Activated T-helper 1 cell treated with anti-CD3 and anti-CD28 coated beads, Interleukin-12 subunit alpha, Interleukin-12 subunit beta, Interleukin-2, Interleukin-4 antibody, amounts not matched to agents 30 ng/mL and 10 ng/mL and 1 ng/mL, durations not matched to agents 14 hours and 24 hours and 36 hours (primary cell): ENCODE measurements at regions not wholly inside any gene's neighbourhood (a gene's known extent, or its start where the extent isn't known, plus 50 kb on each side); places are given as distances from the start of the nearest gene placed in this dataset.

Experiments
- DNase-seq: peaks from one replicate; pipeline ENCODE4 v3.0.0; 2021; ENCODE audit warnings: low spot score
- H3K27ac Mint-ChIP-seq: one replicate; pipeline ENCODE4 v1.8.0; 2021; ENCODE audit warnings: mild to moderate bottlenecking, mixed read lengths
- H3K27me3 Mint-ChIP-seq: one replicate; pipeline ENCODE4 v1.8.0; 2022; ENCODE audit warnings: mild to moderate bottlenecking, moderate library complexity, mixed read lengths; ENCODE audit not compliant: insufficient read depth
- H3K36me3 Mint-ChIP-seq: one replicate; pipeline ENCODE4 v1.8.0; 2021; ENCODE audit warnings: low read depth, mixed read lengths
- H3K4me1 Mint-ChIP-seq: one replicate; pipeline ENCODE4 v1.8.0; 2021; ENCODE audit warnings: low read depth, mixed read lengths
- H3K4me3 Mint-ChIP-seq: one replicate; pipeline ENCODE4 v1.8.0; 2021; ENCODE audit warnings: mild to moderate bottlenecking, moderate library complexity, mixed read lengths
- H3K9me3 Mint-ChIP-seq: one replicate; pipeline ENCODE4 v1.8.0; 2021; ENCODE audit warnings: mixed read lengths
- intact Hi-C: fragments of 100-400 bp; cut with micrococcal nuclease; formaldehyde crosslinking; loops from one replicate; pipeline ENCODE4 v1.15.1; 2024

DNA sequence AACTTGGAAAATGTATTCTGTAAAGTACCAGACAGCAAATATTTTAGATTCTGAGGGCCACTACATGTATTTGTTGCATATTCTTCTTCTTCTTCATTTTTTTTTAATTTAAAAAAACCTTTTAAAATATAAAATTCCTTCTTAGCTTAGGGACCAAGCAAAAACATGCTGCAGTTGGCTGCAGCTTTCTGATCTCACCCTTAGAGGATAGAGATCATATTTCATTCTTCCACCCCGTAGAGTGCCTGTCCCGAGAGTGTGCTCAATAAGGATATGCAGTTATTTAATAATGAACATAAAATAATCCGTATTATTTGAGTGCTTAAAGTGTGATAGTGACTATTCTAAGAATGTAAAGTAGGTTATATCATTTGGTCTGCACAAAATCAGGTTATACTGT is 204.2 kb upstream of the CD180 start:
- no peaks in the 10 kb centered on the region for H3K4me1 Mint-ChIP-seq
- peaks cover 3% of the 10 kb centered on the region for H3K27me3 Mint-ChIP-seq
- no peaks in the 10 kb centered on the region for H3K9me3 Mint-ChIP-seq
- no peak overlapping the region for H3K27ac Mint-ChIP-seq
- no peak overlapping the region for H3K4me3 Mint-ChIP-seq
- DNase-seq, result no peak
- no peaks in the 10 kb centered on the region for H3K36me3 Mint-ChIP-seq
- intact Hi-C loops, result no loop called here

DNA sequence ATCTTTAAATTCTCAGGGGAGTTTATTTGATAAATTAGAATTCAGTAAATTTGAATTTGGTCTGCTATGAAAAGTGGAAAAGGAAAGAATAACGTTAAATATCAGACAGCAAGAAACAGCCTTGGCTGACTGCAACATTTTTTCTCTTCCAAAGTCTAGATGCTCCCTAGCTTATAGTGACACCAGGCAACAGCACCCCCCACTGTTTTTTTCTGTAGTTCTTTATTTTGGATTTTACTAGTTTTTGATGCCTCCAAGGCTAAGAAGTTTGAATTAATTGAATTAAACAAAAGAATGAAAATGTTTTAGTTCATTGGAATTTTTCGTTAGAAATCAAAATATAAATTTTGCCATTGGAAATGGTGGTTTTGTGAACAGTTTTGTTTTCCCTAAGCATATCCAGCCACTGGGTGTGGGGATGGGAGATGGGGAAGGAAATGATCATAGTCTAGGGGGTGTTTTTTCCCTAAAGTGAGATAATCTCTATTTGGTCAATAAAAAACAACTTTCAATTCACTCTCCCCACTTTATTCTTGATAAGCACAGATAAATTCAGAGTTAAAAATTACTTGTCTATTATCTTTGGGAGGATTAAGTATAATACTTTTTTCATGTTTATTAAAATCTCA is 199.3 kb upstream of the CD180 start:
- no peaks in the 10 kb centered on the region for H3K36me3 Mint-ChIP-seq
- no peaks in the 10 kb centered on the region for H3K27me3 Mint-ChIP-seq
- no peak for DNase-seq
- H3K27ac Mint-ChIP-seq, result no peak overlapping the region
- intact Hi-C loops, result no loop called here
- no peak overlapping the region for H3K4me3 Mint-ChIP-seq
- no peaks in the 10 kb centered on the region for H3K4me1 Mint-ChIP-seq
- no peaks in the 10 kb centered on the region for H3K9me3 Mint-ChIP-seq

DNA sequence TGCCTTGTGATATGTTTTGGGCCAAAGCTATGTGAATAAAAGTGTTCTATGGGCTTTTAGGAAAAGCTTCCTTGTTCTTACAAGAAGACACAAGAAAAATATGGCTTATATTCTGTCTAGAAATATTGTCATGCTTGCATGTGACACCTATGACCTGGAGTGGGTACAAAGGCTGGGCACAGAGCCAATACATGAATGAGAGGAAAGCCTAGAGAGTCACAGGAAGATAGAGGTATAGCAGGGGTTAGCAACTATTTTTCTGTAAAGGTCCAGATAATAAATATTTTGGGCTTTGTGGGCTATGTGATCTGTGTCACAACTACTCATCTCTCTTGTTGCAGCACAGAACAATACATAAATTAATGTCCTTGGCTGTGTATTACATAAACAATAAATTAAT is 196.6 kb upstream of the CD180 start:
- intact Hi-C loops, result no loop called here
- Mint-ChIP-seq H3K27ac (no peak overlapping the region), H3K9me3 (no peaks in the 10 kb centered on the region), H3K4me3 (no peak overlapping the region), H3K27me3 (no peaks in the 10 kb centered on the region), H3K4me1 (no peaks in the 10 kb centered on the region), H3K36me3 (no peaks in the 10 kb centered on the region)
- DNase-seq, result no peak

DNA sequence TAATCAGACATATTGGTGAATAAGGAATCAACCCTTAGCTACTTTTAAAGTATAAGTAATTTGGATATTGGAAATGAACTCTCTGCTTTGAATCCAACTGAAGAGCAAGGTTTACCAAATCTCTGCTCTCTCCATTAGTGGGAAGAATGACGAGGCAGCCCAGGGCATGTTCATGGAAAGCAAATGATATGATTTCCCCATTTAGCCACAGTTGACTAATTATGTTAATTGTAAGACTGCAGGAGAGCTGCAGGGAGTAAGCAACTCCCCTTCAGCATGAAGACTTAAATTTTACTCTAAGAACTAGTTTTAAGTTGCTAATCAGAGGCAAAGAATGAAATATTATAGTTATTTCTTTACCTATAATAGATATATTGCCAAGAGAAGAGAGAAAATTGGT is 194.3 kb upstream of the CD180 start:
- Mint-ChIP-seq H3K4me3 (no peak overlapping the region), H3K4me1 (no peaks in the 10 kb centered on the region), H3K36me3 (no peaks in the 10 kb centered on the region), H3K27ac (no peak overlapping the region), H3K9me3 (no peaks in the 10 kb centered on the region), H3K27me3 (peaks cover 3% of the 10 kb centered on the region)
- no peak for DNase-seq
- intact Hi-C loops, result no loop called here

DNA sequence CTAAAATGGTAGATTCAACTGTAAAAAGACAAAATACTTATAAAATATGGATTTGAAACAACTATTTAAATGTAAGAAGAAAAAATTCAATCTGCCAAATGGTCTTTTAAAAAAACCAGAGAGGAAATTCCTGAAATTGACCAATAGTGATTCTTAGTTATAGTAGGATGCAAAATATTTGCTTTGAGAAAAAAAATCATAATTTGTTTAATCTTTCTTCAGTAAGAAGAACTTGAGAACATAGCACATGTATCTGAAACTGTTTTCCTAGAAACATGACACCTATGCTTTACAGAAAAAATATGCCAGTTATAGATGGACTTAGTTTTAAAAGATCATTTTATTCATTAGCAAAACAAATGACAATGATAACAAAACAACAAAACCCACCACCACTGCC is 186.9 kb upstream of the CD180 start:
- intact Hi-C loops, result no loop called here

DNA sequence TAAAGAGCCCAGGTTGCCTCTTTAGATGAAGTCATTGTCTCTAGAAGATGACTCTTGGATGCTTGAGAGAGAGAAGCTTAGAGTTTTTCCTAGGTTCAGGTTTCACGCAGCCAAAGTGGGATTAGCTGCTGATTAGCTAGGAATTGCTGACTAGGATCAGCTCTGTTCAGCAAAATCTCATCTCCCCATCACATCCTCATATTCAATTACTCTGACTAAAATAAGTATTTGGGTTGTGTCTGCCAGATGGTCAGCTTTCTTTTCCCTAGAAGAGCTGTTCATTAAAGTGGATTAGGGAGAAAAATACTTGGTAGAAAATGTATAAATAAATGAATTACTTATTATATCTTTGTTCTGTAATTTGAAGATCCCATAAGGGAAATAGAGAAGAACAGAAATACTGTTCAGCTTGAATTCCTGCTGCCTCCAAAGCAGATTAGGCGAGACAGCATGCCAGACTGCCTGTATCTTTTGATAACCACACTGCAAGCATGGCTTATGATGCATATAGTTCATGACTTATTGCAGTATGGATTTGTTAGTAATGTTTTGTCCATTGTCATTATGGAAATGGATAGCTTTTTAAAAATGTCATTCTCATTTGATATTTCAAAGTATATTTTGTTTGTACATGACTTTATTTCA is 184.8 kb upstream of the CD180 start:
- intact Hi-C loops, result no loop called here
- Mint-ChIP-seq H3K4me1 (no peaks in the 10 kb centered on the region), H3K9me3 (no peaks in the 10 kb centered on the region), H3K27ac (no peak overlapping the region), H3K4me3 (no peak overlapping the region), H3K36me3 (no peaks in the 10 kb centered on the region), H3K27me3 (no peaks in the 10 kb centered on the region)
- DNase-seq, result no peak

More for the DNA sequence above, 186.9 kb upstream of the CD180 start:
- no peaks in the 10 kb centered on the region for H3K9me3 Mint-ChIP-seq
- no peaks in the 10 kb centered on the region for H3K36me3 Mint-ChIP-seq
- no peak overlapping the region for H3K27ac Mint-ChIP-seq
- H3K4me1 Mint-ChIP-seq, result no peaks in the 10 kb centered on the region
- no peak for DNase-seq
- no peak overlapping the region for H3K4me3 Mint-ChIP-seq
- H3K27me3 Mint-ChIP-seq, result peaks cover 3% of the 10 kb centered on the region

DNA sequence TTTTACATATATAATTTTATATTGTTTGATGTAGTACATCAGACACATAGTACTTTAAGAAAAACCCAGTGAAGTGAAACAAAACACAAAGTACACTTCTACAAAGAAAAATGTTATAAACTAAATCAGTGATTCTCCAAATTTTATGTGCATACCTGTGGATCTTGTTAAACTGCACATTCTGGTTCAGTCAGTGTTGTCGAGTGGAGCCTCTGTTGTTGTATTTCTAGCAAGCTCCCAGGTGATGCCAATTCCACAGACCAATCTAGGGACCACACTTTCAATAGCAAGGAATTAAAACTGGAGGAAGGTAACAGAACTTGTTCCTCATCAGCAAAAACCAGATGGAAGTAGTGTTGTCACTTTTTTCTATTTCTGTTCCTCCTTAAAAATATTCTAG is 183.8 kb upstream of the CD180 start:
- H3K27ac Mint-ChIP-seq, result no peak overlapping the region
- no peak overlapping the region for H3K4me3 Mint-ChIP-seq
- H3K4me1 Mint-ChIP-seq, result no peaks in the 10 kb centered on the region
- H3K36me3 Mint-ChIP-seq, result no peaks in the 10 kb centered on the region
- H3K27me3 Mint-ChIP-seq, result no peaks in the 10 kb centered on the region
- intact Hi-C loops, result no loop called here
- H3K9me3 Mint-ChIP-seq, result no peaks in the 10 kb centered on the region
- no peak for DNase-seq

DNA sequence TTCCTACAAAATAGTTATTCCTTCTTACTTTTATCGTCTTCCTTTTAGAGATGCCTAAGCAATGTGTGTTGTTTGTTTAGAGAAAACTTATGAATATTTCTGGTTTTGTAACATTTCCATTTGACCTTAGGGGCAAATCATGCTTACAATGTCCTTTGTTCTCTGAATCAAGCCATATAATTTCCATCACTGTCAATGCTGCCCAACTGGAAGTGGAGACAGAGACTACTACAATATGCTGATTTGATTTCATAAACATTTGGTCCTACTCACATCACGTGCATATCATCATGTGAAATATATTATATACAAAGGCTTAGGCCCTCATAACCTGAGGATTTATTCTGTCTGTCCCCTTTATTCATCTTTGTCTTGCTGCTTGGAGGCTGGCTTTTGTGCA is 183.2 kb upstream of the CD180 start:
- intact Hi-C loops, result loop anchor here (10.0 kb wide), 1 partner anchor 875 kb away; no protein-coding TSS in a partner anchor
- Mint-ChIP-seq H3K4me1 (no peaks in the 10 kb centered on the region), H3K27ac (no peak overlapping the region), H3K4me3 (no peak overlapping the region), H3K27me3 (no peaks in the 10 kb centered on the region), H3K9me3 (no peaks in the 10 kb centered on the region), H3K36me3 (no peaks in the 10 kb centered on the region)
- DNase-seq, result no peak

DNA sequence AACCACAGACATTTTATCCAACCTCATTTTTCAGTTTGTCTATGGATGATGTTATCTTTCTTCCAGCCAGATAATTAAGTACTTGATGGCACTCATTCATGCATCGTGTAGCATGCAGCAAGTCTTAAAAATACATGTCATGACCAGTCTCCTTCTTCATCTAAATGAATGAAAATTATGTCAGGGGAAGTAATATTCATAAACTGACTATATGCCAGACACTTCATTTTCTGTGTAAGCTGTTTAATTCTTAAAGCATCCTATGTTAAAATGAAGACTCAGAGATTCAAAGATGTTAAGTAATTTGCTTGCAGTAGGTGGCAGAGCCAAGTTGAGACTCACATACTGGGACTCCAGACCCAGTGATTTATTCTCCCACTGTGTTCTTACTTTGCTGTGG is 181.7 kb upstream of the CD180 start:
- H3K4me3 Mint-ChIP-seq, result no peak overlapping the region
- no peak overlapping the region for H3K27ac Mint-ChIP-seq
- no peaks in the 10 kb centered on the region for H3K27me3 Mint-ChIP-seq
- H3K4me1 Mint-ChIP-seq, result no peaks in the 10 kb centered on the region
- intact Hi-C loops, result loop anchor here (10.0 kb wide), 1 partner anchor 877 kb away; no protein-coding TSS in a partner anchor
- H3K36me3 Mint-ChIP-seq, result no peaks in the 10 kb centered on the region
- no peak for DNase-seq
- no peaks in the 10 kb centered on the region for H3K9me3 Mint-ChIP-seq

DNA sequence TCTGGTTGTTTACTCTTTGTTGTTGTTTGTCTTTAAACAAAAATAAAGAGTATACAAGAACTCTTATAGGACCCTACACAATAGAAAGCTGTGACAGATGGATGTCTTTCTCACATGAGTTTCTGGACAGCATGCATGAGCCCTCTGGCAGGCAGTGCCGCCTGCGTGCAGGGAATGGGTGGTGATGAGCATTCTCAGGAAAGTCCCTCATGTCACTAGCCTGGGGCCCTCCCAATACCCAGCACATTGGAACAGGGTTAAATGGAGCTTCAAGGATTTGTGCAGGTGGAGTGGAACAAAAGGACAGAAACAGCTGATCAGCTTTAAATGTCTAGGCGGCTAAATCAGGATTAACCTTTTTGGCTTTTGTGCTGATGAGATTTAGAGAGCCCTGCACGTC is 181.0 kb upstream of the CD180 start:
- intact Hi-C loops, result loop anchor here (10.0 kb wide), 1 partner anchor 877 kb away; no protein-coding TSS in a partner anchor
- no peak overlapping the region for H3K27ac Mint-ChIP-seq
- no peak for DNase-seq
- no peaks in the 10 kb centered on the region for H3K9me3 Mint-ChIP-seq
- H3K36me3 Mint-ChIP-seq, result no peaks in the 10 kb centered on the region
- no peaks in the 10 kb centered on the region for H3K4me1 Mint-ChIP-seq
- no peak overlapping the region for H3K4me3 Mint-ChIP-seq
- no peaks in the 10 kb centered on the region for H3K27me3 Mint-ChIP-seq

DNA sequence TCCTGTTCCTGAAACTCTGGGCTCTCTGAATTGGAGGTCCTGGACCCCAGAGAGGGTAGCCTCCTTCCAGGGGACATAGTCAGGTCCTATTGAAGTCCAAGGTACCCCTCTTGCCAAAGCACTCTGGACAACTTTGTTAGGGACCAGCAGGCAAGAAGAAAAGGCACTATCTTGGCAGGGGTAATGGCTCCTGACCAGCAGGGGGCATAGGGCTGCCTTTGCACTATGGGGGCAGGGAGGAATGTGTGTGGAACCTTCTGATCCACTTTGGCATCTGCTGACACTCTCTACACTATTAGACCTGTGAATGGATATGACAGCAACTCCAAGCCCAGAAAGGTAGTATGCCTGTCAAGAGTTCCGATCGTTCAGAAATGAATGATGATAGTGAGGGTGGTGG is 179.0 kb upstream of the CD180 start:
- intact Hi-C loops, result loop anchor here (10.0 kb wide), 1 partner anchor 879 kb away; no protein-coding TSS in a partner anchor
- Mint-ChIP-seq H3K27ac (no peak overlapping the region), H3K4me1 (no peaks in the 10 kb centered on the region), H3K36me3 (no peaks in the 10 kb centered on the region), H3K27me3 (no peaks in the 10 kb centered on the region), H3K9me3 (no peaks in the 10 kb centered on the region), H3K4me3 (no peak overlapping the region)
- no peak for DNase-seq

DNA sequence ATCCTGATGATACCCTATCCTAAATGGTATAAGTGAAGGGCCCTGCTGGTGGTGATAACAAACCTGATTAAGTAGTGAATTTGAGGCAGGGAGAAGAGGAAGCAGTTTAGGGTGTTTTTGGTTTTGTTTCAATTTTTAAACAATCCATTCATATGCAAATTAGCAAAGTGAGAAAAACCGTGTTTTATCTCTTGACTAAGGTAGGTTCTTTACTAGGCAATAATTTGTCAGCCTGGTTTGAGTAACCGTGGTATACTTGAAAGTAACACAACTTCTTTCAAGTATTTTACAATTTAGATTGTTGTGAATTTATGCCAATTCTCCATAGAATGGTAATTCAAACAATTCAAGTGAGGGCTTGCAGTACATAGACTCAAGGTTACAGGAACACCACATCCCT is 177.8 kb upstream of the CD180 start:
- intact Hi-C loops, result loop anchor here (10.0 kb wide), 1 partner anchor 880 kb away; no protein-coding TSS in a partner anchor
- no peaks in the 10 kb centered on the region for H3K4me1 Mint-ChIP-seq
- peaks cover under 1% of the 10 kb centered on the region for H3K9me3 Mint-ChIP-seq
- H3K4me3 Mint-ChIP-seq, result no peak overlapping the region
- no peaks in the 10 kb centered on the region for H3K36me3 Mint-ChIP-seq
- no peak for DNase-seq
- H3K27ac Mint-ChIP-seq, result no peak overlapping the region
- H3K27me3 Mint-ChIP-seq, result no peaks in the 10 kb centered on the region

DNA sequence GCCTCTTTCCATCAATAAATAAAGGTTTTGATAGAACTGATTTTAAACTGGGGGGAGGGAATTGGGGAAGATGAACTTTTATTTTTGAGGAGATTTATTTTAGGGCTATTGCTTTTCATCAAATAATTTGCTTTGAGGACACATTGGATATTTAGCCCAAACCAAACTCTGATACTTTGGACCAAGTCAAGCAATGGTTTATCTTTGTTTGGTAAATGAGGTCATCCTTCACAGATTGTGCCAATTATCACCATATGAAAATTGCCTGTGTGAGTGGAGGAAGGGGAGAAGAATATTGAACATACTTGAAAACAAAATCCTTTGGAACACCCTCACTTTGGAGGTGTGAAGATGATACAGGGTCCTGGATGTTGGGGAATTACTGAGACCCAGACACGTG is 176.9 kb upstream of the CD180 start:
- no peaks in the 10 kb centered on the region for H3K4me1 Mint-ChIP-seq
- no peak for DNase-seq
- no peaks in the 10 kb centered on the region for H3K36me3 Mint-ChIP-seq
- peaks cover 1% of the 10 kb centered on the region for H3K27me3 Mint-ChIP-seq
- H3K27ac Mint-ChIP-seq, result no peak overlapping the region
- H3K4me3 Mint-ChIP-seq, result no peak overlapping the region
- H3K9me3 Mint-ChIP-seq, result peaks cover 2% of the 10 kb centered on the region
- intact Hi-C loops, result loop anchor here (10.0 kb wide), 1 partner anchor 881 kb away; no protein-coding TSS in a partner anchor
